GM12891 (cell line): ENCODE measurements at regions not wholly inside any gene's neighbourhood (a gene's known extent, or its start where the extent isn't known, plus 50 kb on each side); places are given as distances from the start of the nearest gene placed in this dataset.

Experiments
- PAX5 ChIP-seq: IDR thresholded peaks from 2 replicates; pipeline ENCODE4 v1.6.1; 2011; ENCODE audit warnings: low read length, moderate library complexity, mild to moderate bottlenecking; ENCODE audit not compliant: insufficient read depth, severe bottlenecking
- POLR2A ChIP-seq: IDR thresholded peaks from 2 replicates; pipeline ENCODE4 v1.6.1; 2011; ENCODE audit warnings: low read depth, low read length, control low read depth
- POLR2AphosphoS5 ChIP-seq: IDR thresholded peaks from 2 replicates; pipeline ENCODE4 v1.6.1; 2011; ENCODE audit warnings: low read depth, low read length, control low read depth
- POU2F2 ChIP-seq: IDR thresholded peaks from 2 replicates; pipeline ENCODE4 v1.6.1; 2011; ENCODE audit warnings: low read depth, mild to moderate bottlenecking, control low read depth, low read length, moderate library complexity
- SPI1 ChIP-seq: IDR thresholded peaks from 2 replicates; pipeline ENCODE4 v1.6.1; 2011; ENCODE audit warnings: low read depth, low read length, control low read depth
- TAF1 ChIP-seq: IDR thresholded peaks from 2 replicates; pipeline ENCODE4 v1.6.1; 2011; ENCODE audit warnings: low read depth, low read length, control low read depth

GRCh38 chr6:28586962-28587745, 61.5 kb downstream of the GPX5 start:
- TF ChIP-seq POLR2A (no peak), POLR2AphosphoS5 (no peak), PAX5 (no peak), TAF1 (no peak), POU2F2 (no peak), SPI1 (no peak)
